Trophoblast cell (in vitro differentiated cells and primary cell): ENCODE measurements at regions not wholly inside any gene's neighbourhood (a gene's known extent, or its start where the extent isn't known, plus 50 kb on each side); places are given as distances from the start of the nearest gene placed in this dataset.
"Not testable (repeated sequence)": the region's sequence is repeated elsewhere in the genome, so short reads cannot be mapped to it uniquely, and the experiment has no call there.

ENCODE experiments used
- DNase-seq, 2 donors: peaks; one replicate each; pipeline ENCODE4 v3.0.0-alpha.2; 2016
- H2AFZ ChIP-seq: 2 replicates; pipeline ENCODE4 v1.6.1; 2013; ENCODE audit warnings: low read length, moderate library complexity, mild to moderate bottlenecking; ENCODE audit not compliant: insufficient read depth, poor library complexity
- H2AK5ac ChIP-seq: 2 replicates; pipeline ENCODE4 v1.6.1; 2013; ENCODE audit warnings: mild to moderate bottlenecking, low read length
- H2BK120ac ChIP-seq: 2 replicates; pipeline ENCODE4 v1.6.1; 2013; ENCODE audit warnings: low read length, mild to moderate bottlenecking, moderate library complexity; ENCODE audit not compliant: insufficient read depth, poor library complexity
- H2BK12ac ChIP-seq: 2 replicates; pipeline ENCODE4 v1.6.1; 2013; ENCODE audit warnings: mild to moderate bottlenecking, low read length, moderate library complexity
- H2BK5ac ChIP-seq: 2 replicates; pipeline ENCODE4 v1.6.1; 2013; ENCODE audit warnings: low read length, low read depth, moderate library complexity, mild to moderate bottlenecking; ENCODE audit not compliant: poor library complexity
- H3K14ac ChIP-seq: 2 replicates; pipeline ENCODE4 v1.6.1; 2013; ENCODE audit warnings: mild to moderate bottlenecking, low read length
- H3K18ac ChIP-seq: 2 replicates; pipeline ENCODE4 v1.6.1; 2013; ENCODE audit warnings: mild to moderate bottlenecking, low read length
- H3K23ac ChIP-seq: 2 replicates; pipeline ENCODE4 v1.6.1; 2013; ENCODE audit warnings: low read length
- H3K27ac ChIP-seq: 2 replicates; pipeline ENCODE4 v1.5.1; 2013; ENCODE audit warnings: low read depth, mild to moderate bottlenecking, inconsistent platforms, low read length, moderate library complexity
- H3K27me3 ChIP-seq: 2 replicates; pipeline ENCODE4 v1.6.1; 2013; ENCODE audit warnings: inconsistent platforms, mild to moderate bottlenecking, low read length, moderate library complexity; ENCODE audit not compliant: insufficient read depth
- H3K36me3 ChIP-seq, 2 experiments: 1 replicate in 1 of 2; 2 replicates in 1 of 2; pipeline ENCODE4 v1.6.1; 2013; ENCODE audit warnings: low read length in 2 of 2, mild to moderate bottlenecking in 2 of 2, moderate library complexity in 1 of 2; ENCODE audit not compliant: insufficient read depth in 2 of 2, control insufficient read depth in 1 of 2
- H3K4ac ChIP-seq: 2 replicates; pipeline ENCODE4 v1.6.1; 2013; ENCODE audit warnings: low read depth, mild to moderate bottlenecking, low read length, moderate library complexity
- H3K4me1 ChIP-seq, 2 experiments: 1 replicate in 1 of 2; 2 replicates in 1 of 2; pipeline ENCODE4 v1.6.1; 2013; ENCODE audit warnings: low read length in 2 of 2, mild to moderate bottlenecking in 2 of 2, moderate library complexity in 1 of 2; ENCODE audit not compliant: insufficient read depth in 2 of 2, control insufficient read depth in 1 of 2
- H3K4me2 ChIP-seq: 2 replicates; pipeline ENCODE4 v1.6.1; 2013; ENCODE audit warnings: inconsistent platforms, mild to moderate bottlenecking, low read length, moderate library complexity
- H3K4me3 ChIP-seq: 2 replicates; pipeline ENCODE4 v1.5.1; 2013; ENCODE audit warnings: mild to moderate bottlenecking, low read depth, low read length, inconsistent platforms
- H3K79me1 ChIP-seq: one replicate; pipeline ENCODE4 v1.6.1; 2013; ENCODE audit warnings: low read length
- H3K79me2 ChIP-seq: 2 replicates; pipeline ENCODE4 v1.6.1; 2013; ENCODE audit warnings: low read length, mild to moderate bottlenecking; ENCODE audit not compliant: control insufficient read depth, insufficient read depth, poor library complexity
- H3K9ac ChIP-seq: 2 replicates; pipeline ENCODE4 v1.6.1; 2013; ENCODE audit warnings: mild to moderate bottlenecking, low read length
- H3K9me3 ChIP-seq: 2 replicates; pipeline ENCODE4 v1.6.1; 2013; ENCODE audit warnings: low read depth, mild to moderate bottlenecking, control low read depth, inconsistent platforms, low read length; ENCODE audit not compliant: insufficient read depth
- H4K12ac ChIP-seq: 2 replicates; pipeline ENCODE4 v1.6.1; 2013; ENCODE audit warnings: low read depth, mild to moderate bottlenecking, low read length, moderate library complexity
- H4K8ac ChIP-seq: 2 replicates; pipeline ENCODE4 v1.6.1; 2013; ENCODE audit warnings: low read depth, mild to moderate bottlenecking, low read length, moderate library complexity
- H4K91ac ChIP-seq: one replicate; pipeline ENCODE4 v1.6.1; 2013; ENCODE audit warnings: low read depth, mild to moderate bottlenecking, low read length, moderate library complexity
- WGBS: extraction: QIAGEN DNeasy Blood & Tissue Kit; methylation state at CpG from one replicate; pipeline ENCODE4 v1.1.7; 2013; ENCODE audit warnings: missing lambda C conversion rate; ENCODE audit not compliant: insufficient read length, insufficient coverage; ENCODE audit errors: extremely low coverage; 5-methylcytosine and 5-hydroxymethylcytosine counted together

GRCh38 chr5:106397700-106398099, 1273.0 kb downstream of the EFNA5 start:
- Histone ChIP-seq H3K23ac (no peak overlapping the region), H4K91ac (no peak overlapping the region), H3K9ac (no peak overlapping the region), H3K4me3 (no peak overlapping the region), H2BK120ac (no peak overlapping the region), H3K4me2 (no peak overlapping the region), H3K79me2 (no peaks in the 10 kb centered on the region), H2BK12ac (no peak overlapping the region), H4K12ac (no peak overlapping the region), H3K79me1 (no peaks in the 10 kb centered on the region), H3K4ac (no peak overlapping the region), H2BK5ac (no peak overlapping the region), H2AFZ (no peak overlapping the region), H3K36me3 (no peaks in the 10 kb centered on the region), H4K8ac (no peak overlapping the region), H2AK5ac (no peak overlapping the region), H3K18ac (no peak overlapping the region), H3K9me3 (no peaks in the 10 kb centered on the region), H3K4me1 (no peaks in the 10 kb centered on the region), H3K14ac (no peak overlapping the region), H3K27me3 (no peaks in the 10 kb centered on the region), H3K27ac (no peak overlapping the region)
- no CpG with 5 or more reads among the region's 1 CpG for WGBS
- DNase-seq = peak; percentile 69 to 73

GRCh38 chr5:106393276-106393675, 1277.5 kb downstream of the EFNA5 start:
- no peak overlapping the region for H3K4ac ChIP-seq
- DNase-seq = no peak
- H2BK120ac ChIP-seq = no peak overlapping the region
- H3K79me2 ChIP-seq = no peaks in the 10 kb centered on the region
- H3K27me3 ChIP-seq = no peaks in the 10 kb centered on the region
- no peak overlapping the region for H3K27ac ChIP-seq
- no peak overlapping the region for H4K8ac ChIP-seq
- no peaks in the 10 kb centered on the region for H3K79me1 ChIP-seq
- H2AK5ac ChIP-seq = no peak overlapping the region
- H3K4me3 ChIP-seq = no peak overlapping the region
- no peaks in the 10 kb centered on the region for H3K36me3 ChIP-seq
- no peak overlapping the region for H2AFZ ChIP-seq
- no peak overlapping the region for H3K18ac ChIP-seq
- no peak overlapping the region for H2BK12ac ChIP-seq
- no CpG with 5 or more reads among the region's 1 CpG for WGBS
- no peaks in the 10 kb centered on the region for H3K9me3 ChIP-seq
- H2BK5ac ChIP-seq = no peak overlapping the region
- no peaks in the 10 kb centered on the region for H3K4me1 ChIP-seq
- H3K14ac ChIP-seq = no peak overlapping the region
- no peak overlapping the region for H4K91ac ChIP-seq
- no peak overlapping the region for H3K9ac ChIP-seq
- no peak overlapping the region for H3K4me2 ChIP-seq
- H3K23ac ChIP-seq = no peak overlapping the region
- no peak overlapping the region for H4K12ac ChIP-seq

- Histone ChIP-seq H3K79me1 (no peaks in the 10 kb centered on the region), H3K9me3 (no peaks in the 10 kb centered on the region), H3K27ac (no peak overlapping the region), H3K79me2 (no peaks in the 10 kb centered on the region), H2BK12ac (no peak overlapping the region), H3K36me3 (no peaks in the 10 kb centered on the region), H3K4me2 (no peak overlapping the region), H3K23ac (no peak overlapping the region), H2AK5ac (no peak overlapping the region), H3K9ac (no peak overlapping the region), H3K18ac (no peak overlapping the region), H3K27me3 (no peaks in the 10 kb centered on the region), H2BK5ac (no peak overlapping the region), H2AFZ (no peak overlapping the region), H3K4me3 (no peak overlapping the region), H3K14ac (no peak overlapping the region), H2BK120ac (no peak overlapping the region), H4K12ac (no peak overlapping the region), H4K91ac (no peak overlapping the region), H3K4ac (no peak overlapping the region), H3K4me1 (no peaks in the 10 kb centered on the region), H4K8ac (no peak overlapping the region)
- no CpG with 5 or more reads among the region's 5 CpGs for WGBS
- DNase-seq = peak; percentile 2 to 52
Observed at GRCh38 chr5:106392766-106393165, 1278.0 kb downstream of the EFNA5 start.

GRCh38 chr5:106387767-106388166, 1283.0 kb downstream of the EFNA5 start:
- not testable (repeated sequence) for H2AK5ac ChIP-seq, H3K4ac ChIP-seq, DNase-seq

More at GRCh38 chr5:106387767-106388166, 1283.0 kb downstream of the EFNA5 start:
- H3K36me3 ChIP-seq, H2BK5ac ChIP-seq, H3K4me1 ChIP-seq, H2BK12ac ChIP-seq, H4K12ac ChIP-seq, H3K18ac ChIP-seq, H3K9me3 ChIP-seq, H3K4me2 ChIP-seq, H3K23ac ChIP-seq, H3K9ac ChIP-seq, H3K27me3 ChIP-seq, H3K14ac ChIP-seq, H3K4me3 ChIP-seq, H3K79me1 ChIP-seq, H4K8ac ChIP-seq, H2BK120ac ChIP-seq, H3K27ac ChIP-seq, H4K91ac ChIP-seq, H2AFZ ChIP-seq, H3K79me2 ChIP-seq: not testable (repeated sequence)
- no CpG with 5 or more reads among the region's 12 CpGs for WGBS
